AG09309 (cell line): ENCODE measurements at regions not wholly inside any gene's neighbourhood (a gene's known extent, or its start where the extent isn't known, plus 50 kb on each side); places are given as distances from the start of the nearest gene placed in this dataset.

Source experiments
- DNase-seq: peaks from one replicate; pipeline ENCODE4 v3.0.0-alpha.2; 2010; ENCODE audit warnings: low read depth
- H3K4me3 ChIP-seq: 2 replicates; pipeline ENCODE4 v1.5.1; 2011; ENCODE audit warnings: mild to moderate bottlenecking, low read depth, low read length, moderate library complexity; ENCODE audit not compliant: control insufficient read depth
- CTCF ChIP-seq: IDR thresholded peaks from 2 replicates; pipeline ENCODE4 v1.5.1; 2011; ENCODE audit warnings: mild to moderate bottlenecking, low read depth, low read length, inconsistent platforms; ENCODE audit not compliant: insufficient read depth, control insufficient read depth; ENCODE audit errors: missing control alignments

- no peak overlapping the region for H3K4me3 ChIP-seq
- no peak for DNase-seq
- no peak for TF ChIP-seq CTCF
Measured at GRCh38 chr4:148589182-148589581, 147.0 kb upstream of the NR3C2 start.

GRCh38 chr4:148575577-148575976 is 133.4 kb upstream of the NR3C2 start:
- no peak overlapping the region for H3K4me3 ChIP-seq
- DNase-seq, result no peak
- no peak for TF ChIP-seq CTCF

GRCh38 chr4:148574911-148575310 is 132.7 kb upstream of the NR3C2 start:
- no peak overlapping the region for H3K4me3 ChIP-seq
- TF ChIP-seq CTCF, result no peak
- DNase-seq, result no peak

- no peak for TF ChIP-seq CTCF
- DNase-seq, result no peak
- H3K4me3 ChIP-seq, result no peak overlapping the region
Measured at GRCh38 chr4:148574502-148574901, 132.3 kb upstream of the NR3C2 start.

- TF ChIP-seq CTCF, result no peak
- no peak for DNase-seq
- H3K4me3 ChIP-seq, result no peak overlapping the region
Measured at GRCh38 chr4:148574066-148574465, 131.9 kb upstream of the NR3C2 start.

GRCh38 chr4:148573296-148573695 is 131.1 kb upstream of the NR3C2 start:
- no peak overlapping the region for H3K4me3 ChIP-seq
- no peak for DNase-seq
- TF ChIP-seq CTCF, result no peak

- no peak for DNase-seq
- TF ChIP-seq CTCF, result no peak
- H3K4me3 ChIP-seq, result no peak overlapping the region
Measured at GRCh38 chr4:148565801-148566200, 123.6 kb upstream of the NR3C2 start.
